KBM-7 (cell line): ENCODE measurements at regions not wholly inside any gene's neighbourhood (a gene's known extent, or its start where the extent isn't known, plus 50 kb on each side); places are given as distances from the start of the nearest gene placed in this dataset.
"Not testable (repeated sequence)": the region's sequence is repeated elsewhere in the genome, so short reads cannot be mapped to it uniquely, and the experiment has no call there.

Source experiments
- DNase-seq: peaks from one replicate; pipeline ENCODE4 v3.0.0-alpha.2; 2015
- in situ Hi-C: fragments of 300-500 bp; cut with MboI; formaldehyde crosslinking; loops from 2 replicates; pipeline ENCODE4 v1.14.3; 2020; ENCODE audit warnings: low sequenced_read_pairs, low pct_unique_long_range_greater_than_20kb, mixed read lengths

DNA sequence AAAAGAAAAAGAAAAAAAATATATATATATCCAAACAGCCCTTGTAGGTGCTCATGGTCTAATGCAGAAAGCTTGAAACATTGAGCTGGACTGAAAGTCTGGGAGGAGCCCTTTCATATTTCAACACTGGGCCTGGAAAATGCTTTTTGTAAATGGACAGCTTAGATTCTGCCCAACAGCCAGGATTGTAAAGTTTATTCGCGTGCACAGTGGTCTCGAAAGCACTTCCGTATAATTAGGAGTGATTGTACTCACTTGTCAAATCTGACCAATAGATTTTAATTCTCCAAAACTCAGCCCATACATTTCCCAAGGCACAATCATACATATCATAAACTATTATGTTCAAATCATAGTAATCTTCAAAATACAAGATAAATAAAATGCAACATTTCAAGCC lies 260.1 kb downstream of the COL4A1 start:
- in situ Hi-C loops, result no loop called here

DNA sequence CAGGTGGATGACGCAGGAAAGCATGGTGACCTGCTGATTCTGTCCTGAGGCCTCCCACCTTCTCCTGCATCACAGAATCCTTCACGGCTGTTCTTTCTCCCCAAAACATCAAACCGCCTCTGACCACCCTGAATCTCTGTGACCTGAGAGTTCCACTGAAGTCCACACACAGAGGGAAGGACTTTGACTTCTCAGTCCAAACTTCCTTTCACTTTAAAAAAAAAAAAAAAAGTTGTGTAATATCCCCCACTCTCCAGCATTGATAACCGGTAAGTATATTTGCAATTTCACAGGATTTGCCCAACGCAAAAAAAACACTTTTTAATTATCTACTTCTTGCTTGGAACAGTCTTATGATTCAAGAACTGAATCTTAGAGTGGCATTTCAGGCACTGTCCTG lies 259.5 kb upstream of the IRS2 start:
- in situ Hi-C loops, result no loop called here
- DNase-seq, result no peak

More for the DNA sequence above, 260.1 kb downstream of the COL4A1 start:
- DNase-seq, result peak; percentile 53

DNA sequence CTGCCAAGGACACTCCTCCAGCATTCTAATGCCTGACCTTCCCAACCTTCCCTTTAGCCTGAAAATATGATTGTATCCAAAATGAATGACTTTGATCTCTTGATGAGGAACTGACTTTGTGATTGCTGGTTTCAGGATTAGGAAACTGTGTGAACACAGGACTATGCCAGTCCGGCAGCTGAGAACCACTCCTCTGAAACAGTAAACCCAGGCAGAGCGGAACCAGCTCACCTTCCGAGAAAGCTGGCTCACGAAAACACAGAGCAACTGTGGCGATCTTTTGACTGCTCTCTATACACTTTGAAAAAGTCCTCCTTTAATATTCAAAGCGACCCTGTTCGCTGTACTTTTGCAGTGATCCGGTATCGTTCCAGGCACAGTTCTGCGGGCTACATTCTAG lies 258.8 kb upstream of the IRS2 start:
- DNase-seq, result no peak
- in situ Hi-C loops, result no loop called here

DNA sequence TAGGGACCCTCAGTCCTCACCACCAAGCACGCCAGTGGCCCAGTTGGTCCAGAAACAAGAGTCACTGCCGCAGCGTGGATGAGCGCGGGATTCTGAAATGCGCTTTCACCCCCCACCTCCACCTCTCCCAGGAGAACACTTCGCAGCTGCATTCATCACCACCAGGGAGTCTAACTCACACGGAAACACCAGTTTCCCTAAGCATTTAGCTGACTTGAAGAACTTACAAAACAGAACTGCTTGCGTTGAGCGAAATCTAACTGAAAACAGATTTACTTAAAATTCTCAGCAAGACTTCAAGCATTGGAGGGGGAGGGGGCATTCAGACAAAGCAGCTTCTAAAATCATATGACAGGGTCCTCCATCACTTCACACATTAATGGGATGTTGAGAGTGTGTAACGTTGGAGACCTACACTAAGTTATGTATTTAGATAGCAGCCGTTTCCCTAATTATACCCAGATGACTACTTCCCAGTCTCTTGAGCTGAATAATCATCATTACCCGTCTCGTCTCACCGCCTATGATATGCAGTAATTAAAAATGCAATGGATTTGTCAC lies 258.2 kb upstream of the IRS2 start:
- in situ Hi-C loops, result no loop called here
- DNase-seq, result no peak

DNA sequence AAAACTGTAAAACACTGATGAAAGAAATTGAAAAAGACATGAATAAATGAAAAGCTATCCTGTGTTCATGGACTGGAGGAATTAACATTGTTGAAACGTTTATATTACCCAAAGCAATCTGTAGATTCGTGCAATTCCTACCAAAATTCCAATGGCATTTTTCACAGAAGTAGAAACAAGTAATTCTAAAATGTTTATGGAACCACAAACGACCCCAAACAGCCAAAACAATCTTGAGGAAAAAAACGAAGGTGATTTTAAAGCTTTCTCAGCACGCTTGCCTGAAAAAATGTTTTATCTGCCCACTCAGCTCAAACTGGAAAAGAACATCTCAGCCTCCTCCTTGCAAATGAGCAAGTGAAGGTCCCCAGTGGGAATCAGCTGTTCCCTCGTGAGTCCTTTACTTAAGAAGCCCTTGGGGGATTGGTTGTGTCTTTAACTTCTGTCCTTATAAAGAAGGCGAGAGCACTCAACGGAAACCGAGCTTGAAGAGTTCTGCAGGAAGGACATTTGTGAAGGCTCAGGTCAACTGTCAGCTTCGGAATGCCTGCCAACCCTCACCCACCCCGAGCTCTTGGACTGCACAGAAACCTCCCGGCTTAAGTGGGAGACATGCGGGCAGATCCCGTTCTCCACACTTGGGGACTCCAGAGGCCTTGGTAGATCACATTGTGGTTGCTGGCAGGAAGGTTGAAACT lies 256.0 kb upstream of the IRS2 start:
- in situ Hi-C loops, result no loop called here
- no peak for DNase-seq

DNA sequence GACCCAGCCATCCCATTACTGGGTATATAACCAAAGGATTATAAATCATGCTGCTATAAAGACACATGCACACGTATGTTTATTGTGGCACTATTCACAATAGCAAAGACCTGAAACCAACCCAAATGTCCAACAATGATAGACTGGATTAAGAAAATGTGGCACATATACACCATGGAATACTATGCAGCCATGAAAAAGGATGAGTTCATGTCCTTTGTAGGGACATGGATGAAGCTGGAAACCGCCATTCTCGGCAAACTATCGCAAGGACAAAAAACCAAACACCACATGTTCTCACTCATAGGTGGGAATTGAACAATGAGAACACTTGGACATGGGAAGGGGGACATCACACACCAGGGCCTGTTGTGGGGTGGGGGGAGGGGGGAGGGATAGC lies 255.3 kb upstream of the IRS2 start:
- DNase-seq, in situ Hi-C loops: not testable (repeated sequence)

DNA sequence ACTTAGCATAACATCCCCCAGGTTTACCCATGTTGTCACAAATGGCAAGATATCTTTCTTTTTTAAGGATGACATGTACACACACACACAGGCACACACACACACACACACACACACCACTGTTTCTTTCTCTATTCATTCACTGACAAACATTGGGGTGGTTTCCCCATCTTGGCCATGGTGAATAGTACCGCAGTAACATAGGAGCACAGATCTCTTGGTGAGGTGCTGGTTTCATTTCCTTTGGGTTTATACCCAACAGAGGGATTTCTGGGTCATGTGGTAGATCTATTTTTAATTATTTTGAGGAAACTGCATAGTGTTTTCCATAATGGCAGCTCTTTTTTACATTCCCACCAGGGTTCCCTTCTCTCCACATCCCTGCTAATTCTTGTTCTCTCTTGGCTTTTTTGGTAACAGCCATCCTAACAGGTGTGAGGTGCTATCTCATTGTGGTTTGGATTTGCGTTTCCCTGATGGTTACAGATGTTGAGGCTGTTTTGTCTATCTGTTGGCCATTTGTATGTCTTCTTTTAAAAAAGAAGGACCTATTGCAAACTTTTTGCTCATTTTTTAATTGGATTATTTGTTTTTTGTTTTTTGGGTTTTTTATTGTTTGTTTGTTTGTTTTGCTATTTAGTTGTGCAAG lies 251.7 kb upstream of the IRS2 start:
- in situ Hi-C loops, result no loop called here
- DNase-seq, result no peak

DNA sequence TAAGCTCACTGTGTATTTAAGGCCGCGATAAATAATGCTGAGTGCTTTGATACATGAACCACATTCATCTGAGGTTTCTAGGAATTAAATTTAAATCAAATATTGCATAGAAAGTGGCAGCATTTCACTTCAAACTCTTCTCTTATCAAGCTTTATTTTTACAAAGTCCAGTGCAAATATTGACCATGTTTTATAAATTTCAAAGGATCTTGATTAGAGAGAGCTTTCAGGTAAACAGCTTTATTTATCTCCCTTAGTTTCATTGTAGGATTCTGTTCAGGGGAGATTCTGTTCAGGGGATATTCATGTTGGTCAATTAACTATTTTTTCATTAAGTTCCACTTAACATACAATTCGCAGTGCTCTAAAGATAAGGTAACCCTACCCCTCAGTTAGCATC lies 249.7 kb upstream of the IRS2 start:
- in situ Hi-C loops, result no loop called here
- no peak for DNase-seq

DNA sequence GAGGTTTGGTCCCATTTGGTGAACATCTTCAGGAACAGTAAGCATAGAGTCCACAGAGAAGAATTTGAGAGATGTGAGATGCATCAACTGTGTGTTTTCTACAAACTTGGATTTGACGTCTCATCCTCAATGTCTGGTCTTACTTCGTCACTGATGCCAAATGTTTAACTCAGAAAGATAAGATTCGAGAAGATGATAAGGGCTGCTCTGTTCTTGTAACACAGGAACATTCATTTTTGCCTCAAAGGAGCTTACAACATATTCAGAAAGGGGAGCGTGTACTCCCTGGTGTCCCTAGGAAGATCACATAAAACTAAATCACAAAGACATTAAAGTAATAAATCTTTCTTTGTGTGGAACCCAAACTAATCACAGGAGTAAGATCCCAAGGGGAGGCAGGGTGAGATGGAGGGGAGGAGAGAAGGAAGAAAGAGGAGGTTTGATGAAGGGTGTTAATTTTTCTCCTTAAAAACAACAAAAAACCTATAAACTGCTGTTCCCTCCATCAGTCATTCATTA lies 247.7 kb upstream of the IRS2 start:
- in situ Hi-C loops, result no loop called here
- DNase-seq, result no peak

DNA sequence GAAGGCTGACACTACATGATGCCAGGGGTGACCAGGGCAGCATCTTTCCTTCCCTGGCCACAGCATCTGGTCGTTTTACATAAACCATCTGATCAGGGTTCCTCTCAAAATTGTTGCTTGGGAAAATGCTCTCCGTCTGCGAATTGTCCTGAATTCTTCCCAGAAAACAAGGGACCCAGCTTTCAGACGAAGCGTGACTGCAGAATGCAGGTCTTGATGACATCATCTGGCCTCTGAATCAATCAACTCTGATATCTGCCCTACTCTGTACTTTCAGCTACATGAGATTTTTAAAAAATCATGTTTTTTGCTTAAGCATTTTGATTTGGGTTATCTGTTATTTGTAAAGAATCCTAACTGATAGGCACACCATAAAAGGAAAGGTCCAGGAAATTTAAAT lies 246.6 kb upstream of the IRS2 start:
- in situ Hi-C loops, result no loop called here
- no peak for DNase-seq

DNA sequence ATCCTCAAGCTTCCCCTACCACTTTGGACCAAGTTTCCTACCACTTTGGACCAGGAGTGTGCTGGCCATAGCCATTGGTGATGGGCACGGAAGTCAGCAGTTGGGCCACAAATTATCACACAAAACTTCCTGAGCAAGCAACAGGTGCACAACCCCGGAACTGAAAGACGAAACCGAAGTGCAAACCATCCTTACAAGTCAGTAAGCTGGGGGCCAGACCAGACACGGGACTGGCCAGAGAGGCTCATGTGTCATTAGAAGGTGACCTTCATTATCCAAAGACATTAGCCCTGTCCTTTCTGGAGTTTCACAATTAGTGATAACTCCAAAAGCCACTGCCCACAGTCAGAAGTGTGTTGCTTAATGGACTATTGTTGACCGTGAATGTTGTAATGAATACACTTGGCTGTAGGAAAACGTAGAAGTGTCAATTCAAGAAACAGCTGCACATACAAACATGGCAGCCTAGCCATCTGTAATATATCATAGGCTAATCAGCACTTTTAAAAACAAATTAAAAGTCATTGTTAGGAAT lies 244.1 kb upstream of the IRS2 start:
- DNase-seq, result no peak
- in situ Hi-C loops, result no loop called here

DNA sequence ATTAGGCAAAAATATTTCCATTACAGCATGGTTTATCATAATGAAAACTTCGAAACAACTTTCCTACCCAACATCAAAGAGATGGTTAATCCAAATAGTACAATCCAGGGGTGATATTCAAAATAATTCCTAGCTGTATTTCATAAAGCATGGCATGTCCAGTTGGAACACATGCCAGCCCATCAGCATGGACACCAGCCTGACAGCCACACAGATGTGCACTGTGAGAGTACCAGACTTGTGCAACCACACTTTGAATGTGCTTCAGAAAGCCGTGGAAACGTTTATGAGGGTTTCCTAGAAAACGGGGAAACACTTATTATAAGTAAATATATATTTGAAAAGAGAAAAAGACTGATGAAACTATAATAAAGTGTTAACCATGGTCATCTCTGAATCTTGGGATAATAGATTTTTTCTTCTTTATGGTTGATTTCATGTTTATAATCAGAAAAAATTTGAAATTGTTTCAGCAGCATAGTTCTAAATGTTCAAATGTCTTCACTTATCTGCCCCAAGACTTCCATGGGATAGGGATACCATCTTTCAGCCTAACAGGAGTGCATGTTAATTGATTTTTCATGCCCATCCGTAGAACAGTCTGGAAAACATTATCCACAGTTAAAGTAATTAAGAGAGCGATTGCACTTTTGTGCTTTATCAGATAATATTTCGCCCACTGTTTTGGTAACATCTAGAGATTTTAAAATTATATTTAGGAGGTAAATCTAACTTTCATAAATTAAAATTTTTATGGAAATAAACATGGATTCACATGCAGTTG lies 242.6 kb upstream of the IRS2 start:
- in situ Hi-C loops, result no loop called here
- no peak for DNase-seq

DNA sequence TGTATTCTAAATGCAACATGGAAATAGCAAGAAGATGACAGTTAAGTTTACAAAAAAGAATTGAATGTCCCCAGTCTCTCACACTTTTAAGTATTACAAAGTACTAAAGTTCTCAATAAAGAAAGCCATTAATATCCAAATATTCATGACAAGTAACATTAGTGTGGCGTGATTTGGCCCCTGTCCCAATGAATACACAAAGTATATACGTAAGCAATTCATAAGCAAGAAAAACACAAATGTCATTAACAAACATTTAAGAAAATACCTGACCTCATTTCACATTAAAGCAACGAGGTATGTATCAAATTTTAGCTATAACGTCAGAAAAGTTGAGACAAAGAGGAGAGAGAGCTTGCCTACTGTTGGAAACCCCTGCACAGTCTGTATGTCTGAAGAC lies 241.9 kb upstream of the IRS2 start:
- in situ Hi-C loops, result no loop called here
- DNase-seq, result no peak

DNA sequence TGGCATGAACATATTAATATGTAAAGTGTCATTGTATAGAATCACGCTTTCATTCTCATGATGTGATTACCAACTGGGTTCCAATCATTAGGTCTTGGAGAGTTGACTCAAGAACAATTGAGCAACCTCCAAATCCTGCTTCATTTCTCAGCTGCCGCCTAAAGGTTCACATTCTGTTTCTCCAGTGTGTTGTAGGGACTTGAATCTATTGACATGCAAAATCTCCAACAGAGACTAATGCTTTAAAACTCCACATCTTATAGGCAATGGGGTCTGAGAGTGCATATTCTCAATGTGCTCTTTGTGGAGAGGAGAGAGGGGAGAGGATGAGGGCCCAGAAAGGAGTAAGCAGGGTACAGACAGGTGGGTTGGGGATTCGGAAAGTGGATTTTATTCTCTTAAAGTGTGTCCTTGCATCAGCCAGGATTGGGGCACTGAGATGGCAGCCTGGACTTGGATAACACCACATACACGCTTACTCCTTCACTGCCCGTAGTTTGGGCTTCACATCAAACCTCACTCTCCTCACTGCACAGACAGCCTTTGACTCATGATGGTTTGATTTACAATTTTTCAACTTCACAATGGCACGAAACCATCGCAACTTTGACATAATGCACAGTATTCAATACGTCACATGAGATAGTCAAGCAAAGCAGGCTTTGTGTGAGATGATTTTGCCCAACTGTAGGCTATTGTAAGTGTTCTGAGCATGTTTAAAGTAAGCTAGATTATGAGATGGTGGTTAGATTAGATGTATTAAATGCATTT lies 241.3 kb upstream of the IRS2 start:
- in situ Hi-C loops, result no loop called here
- DNase-seq, result no peak

DNA sequence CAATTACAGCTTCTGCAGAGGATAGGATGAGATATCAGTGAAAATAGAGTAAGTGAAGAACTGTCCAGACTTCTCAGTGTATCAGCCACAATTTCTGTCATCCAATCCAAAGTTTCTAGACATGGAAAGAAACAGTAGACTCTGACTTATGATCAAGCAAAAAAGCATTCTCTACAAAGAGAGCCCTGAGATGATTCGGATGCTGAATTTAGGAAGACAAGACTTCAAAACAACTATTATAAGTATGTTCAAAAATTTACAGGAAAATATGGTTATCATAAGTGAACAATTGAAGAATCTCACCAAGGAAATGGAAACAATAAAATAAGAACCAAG lies 238.2 kb upstream of the IRS2 start:
- in situ Hi-C loops, result no loop called here
- DNase-seq, result no peak

DNA sequence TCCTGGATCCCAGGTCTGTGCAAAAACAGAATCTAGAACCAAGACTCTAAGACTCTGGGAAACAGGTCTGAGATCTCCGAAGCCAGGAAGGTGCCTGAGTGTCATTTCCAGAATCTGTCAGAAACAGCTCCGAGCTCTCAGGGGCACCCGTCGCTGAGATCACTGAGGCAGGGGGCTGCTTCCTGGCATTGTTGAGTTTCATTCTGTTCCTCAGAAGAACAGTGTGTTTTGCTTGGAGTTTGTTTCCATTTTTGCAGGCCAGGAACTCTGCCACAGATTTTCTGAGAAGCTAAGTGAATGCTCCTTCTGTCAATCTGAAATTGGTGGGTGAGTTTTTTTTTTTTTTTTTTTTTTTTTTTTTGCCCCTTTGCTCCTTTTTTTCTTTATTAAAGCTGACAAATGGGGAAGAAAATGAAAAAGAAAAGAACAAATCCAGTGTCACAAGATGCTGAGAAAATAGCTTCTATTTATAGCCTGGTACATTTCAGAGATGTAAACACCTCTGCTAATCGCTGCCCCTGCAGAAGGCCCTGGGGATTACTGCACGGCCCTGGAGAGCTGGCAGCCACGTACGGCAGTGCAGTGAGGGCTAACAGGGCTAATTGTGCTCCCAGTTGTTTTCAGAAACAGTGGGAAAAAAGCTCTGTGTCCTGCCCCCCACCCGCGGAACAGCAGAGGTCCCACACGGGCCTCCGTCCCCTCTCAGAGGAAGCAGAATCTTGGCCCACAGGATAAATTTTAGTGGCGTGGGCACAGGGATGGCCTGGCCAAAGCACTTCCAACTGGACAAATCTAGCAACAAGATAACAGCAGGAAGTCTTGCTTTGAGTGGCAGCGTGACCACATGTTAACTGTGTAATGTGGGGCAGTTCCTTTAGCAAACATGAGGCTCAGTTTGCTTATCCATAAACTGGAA lies 237.6 kb upstream of the IRS2 start:
- in situ Hi-C loops, result no loop called here
- DNase-seq, result no peak

DNA sequence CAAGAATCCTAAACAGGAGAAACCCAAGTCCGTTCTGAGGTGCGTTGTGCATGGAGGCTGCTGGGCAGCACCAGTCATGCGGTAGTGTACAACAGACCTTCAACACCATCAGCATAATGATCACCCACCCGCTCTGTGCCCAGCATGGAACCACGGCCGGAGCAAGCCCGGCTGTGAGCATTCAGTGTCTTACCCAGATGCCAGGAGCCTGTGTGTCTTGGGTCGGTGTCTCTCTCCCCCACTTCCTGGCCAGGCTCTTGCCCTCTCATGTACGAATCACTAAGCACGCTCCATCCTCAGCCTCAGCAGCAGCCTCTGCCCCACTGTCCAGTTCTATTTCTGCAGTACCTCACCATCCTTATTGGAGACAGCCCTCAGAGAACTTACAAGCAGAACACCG lies 231.6 kb upstream of the IRS2 start:
- DNase-seq, result no peak

DNA sequence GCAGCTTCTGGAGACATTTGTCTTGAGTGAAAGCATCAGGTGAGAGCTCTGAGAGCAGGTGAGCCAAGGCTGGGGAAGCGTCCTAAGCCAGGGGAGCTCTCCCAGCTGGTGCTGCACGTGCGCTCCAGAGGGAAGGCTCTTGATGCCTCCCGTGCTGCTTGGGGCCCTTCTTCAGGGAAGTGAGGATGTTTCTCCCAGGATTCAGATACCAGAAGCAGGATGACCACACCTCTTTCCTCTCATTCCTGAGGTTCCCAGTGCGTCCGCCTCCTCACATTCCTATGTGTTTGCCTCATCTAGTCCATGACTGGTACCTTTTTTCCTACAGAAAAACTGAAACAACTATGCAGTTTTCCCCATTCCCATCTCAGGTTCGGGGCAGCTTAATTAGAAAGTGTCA lies 231.0 kb upstream of the IRS2 start:
- no peak for DNase-seq
- in situ Hi-C loops, result no loop called here

More for the DNA sequence above, 231.6 kb upstream of the IRS2 start:
- in situ Hi-C loops, result no loop called here
